Inflammatory macrophage (primary cell): ENCODE measurements at regions not wholly inside any gene's neighbourhood (a gene's known extent, or its start where the extent isn't known, plus 50 kb on each side); places are given as distances from the start of the nearest gene placed in this dataset.

ENCODE experiments used
- DNase-seq, 2 donors: peaks; one replicate each; pipeline ENCODE4 v3.0.0-alpha.2; 2020 to 2022

DNA sequence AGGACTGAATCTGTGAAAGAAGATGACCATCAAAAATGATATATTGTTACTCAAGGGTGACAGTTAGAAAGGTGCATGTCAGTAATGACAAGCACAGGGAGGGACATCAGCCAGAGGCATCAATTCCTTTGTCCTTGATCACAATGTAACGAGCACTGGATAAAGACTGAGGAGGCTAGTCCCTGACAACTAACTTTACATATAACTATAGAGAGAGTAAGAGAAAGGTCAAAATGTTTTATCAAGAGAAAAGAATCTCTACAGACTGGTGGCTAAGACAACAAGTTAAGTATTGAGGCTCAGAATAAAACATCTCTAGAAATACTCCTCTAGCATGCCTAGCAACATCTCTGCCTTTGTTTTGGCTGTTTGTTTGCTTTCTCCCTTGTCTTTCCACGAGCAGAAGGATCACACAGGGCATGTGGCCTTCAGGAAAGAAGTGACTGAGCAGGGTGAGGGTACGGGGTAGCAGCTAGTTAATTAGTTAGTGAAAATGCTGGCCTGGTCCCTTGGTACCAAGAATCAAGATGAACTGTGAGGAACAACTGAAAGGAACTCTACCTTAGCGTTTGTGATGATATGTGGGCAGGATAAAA lies 724.1 kb upstream of the MEF2C start:
- no peak for DNase-seq

DNA sequence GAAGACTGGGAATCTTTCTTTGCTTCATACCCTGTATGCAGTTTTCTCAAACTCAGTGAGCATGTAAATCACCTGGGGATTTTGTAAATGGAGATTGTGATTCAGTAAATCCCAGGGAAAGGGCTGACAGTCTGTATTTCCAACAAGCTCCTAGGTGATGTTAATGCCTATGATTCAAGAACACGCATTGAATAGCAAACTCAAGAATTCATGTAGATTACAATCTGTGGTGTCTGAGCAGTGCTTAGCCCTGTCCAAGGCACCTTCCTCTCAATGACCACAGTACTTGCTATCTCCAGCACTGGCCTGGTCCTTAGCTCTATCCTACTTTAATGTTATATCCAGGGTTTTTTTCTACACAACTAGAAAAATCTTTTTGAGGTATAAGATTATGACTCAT lies 721.4 kb upstream of the MEF2C start:
- DNase-seq: no peak

DNA sequence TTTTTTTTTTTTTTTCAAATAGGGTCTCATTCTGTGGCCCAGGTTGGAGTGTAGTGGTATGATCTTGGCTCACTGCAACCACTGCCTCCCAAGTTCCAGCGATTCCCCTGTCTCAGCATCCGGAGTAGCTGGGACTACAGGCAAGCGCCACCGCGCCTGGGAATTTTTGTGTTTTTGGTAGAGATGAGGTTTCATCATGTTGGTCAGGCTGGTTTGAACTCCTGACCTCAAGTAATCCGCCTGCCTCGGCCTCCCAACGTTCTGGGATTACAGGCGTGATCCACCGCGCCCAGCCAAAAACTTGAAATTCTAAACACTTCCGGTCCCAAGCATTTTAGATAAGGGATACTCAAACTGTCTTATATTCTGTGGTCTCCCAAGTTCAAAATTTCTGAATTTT lies 718.9 kb upstream of the MEF2C start:
- no peak for DNase-seq

DNA sequence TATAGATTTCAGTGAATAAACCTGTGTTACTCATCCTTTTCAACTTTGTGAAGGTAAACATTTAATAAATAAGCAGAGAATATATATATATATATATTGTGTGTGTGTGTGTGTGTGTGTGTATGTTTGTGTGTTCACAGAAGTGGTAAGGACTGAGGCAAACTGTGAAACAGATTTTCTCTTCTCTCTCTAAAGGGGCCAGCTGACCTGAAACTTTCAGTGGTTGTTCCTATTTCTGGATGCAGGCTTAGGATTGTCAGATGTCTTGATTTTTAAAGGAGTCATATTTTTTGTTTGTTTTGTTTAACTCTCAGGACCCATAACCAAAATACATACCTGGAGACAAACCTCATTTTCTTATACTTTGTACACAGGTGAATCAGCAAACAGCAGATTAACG lies 714.9 kb upstream of the MEF2C start:
- DNase-seq: no peak

DNA sequence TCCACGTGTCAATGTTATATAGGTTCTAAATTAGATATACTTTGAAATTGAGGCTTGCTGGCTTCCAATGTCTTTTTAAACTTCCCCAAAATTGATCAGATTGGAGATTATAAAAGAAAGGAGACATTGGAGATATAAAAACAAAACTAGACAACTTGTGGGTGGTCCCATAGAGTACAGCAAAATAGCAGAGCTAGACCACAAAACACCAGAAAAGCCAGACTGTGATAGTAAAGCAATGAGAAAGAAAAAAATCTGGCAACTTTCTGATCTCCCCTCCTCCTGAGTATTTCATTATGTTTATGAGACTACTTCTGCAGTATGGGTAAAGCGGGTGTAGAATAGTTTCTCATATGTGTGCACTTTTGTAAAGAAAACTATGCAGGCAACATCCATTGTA lies 713.8 kb upstream of the MEF2C start:
- DNase-seq: no peak

DNA sequence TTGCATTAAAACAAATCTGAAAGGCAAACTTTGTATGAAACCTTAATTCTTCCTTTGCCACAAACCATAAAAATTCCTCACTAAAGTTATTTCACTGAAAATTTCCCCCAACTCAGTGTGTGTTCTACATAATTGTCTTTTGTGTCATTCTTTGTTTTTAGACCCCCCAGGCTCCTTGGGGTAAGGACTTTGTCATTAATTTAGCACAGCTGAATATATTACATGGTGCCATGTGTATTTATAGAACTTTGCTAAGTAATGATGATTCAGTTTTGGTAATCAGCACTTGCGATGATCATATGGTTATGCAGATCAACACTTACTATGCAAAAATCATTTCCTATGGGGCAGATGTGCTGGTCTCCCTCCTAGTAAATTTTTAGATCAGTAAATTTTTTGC lies 712.1 kb upstream of the MEF2C start:
- no peak for DNase-seq

DNA sequence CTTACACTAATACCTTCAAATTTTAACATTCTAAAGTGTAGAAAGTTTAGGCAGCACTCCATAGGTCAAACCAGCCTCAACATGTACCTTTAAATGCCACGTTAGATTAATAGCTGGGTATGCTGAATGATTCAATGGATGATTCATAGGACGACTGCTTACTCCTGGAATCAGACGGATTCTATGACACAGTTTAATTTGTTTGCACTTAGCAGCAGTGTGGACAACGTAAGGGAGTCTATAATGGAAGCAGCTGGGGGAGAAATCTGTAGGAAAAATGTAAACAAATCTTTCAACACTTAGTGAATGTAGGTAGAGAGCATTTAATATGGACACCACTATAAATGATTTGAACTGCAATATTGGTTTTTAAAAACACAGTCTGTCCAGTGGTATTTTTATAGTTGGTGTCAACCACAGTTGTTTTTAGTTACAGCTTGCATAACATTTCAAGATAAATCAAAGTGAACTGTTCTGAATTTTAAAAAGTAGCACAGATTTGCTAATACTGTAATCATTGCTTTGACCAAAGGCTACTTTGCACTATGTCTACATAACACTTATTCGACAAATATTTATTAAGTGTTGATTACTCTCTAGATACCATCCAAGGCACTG lies 701.5 kb upstream of the MEF2C start:
- DNase-seq: no peak

DNA sequence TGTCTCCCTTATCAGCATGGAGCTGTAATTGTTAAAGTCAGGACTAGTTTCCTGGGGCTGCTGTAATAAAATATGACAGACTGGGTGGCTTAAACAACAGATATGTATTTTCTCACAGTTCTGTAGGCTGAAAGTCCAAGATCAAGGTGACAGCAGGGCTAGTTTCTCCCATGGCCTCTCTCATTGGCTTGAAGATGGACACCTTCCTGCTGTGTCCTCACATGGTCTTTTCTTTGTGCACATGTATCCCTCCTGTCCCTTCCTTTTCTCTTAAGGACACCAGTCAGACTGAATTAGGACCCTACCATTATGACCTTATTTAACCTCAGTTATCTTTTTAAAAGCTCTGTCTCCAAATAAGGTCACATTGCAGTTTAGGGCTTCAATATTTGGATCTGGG lies 700.5 kb upstream of the MEF2C start:
- DNase-seq: no peak

DNA sequence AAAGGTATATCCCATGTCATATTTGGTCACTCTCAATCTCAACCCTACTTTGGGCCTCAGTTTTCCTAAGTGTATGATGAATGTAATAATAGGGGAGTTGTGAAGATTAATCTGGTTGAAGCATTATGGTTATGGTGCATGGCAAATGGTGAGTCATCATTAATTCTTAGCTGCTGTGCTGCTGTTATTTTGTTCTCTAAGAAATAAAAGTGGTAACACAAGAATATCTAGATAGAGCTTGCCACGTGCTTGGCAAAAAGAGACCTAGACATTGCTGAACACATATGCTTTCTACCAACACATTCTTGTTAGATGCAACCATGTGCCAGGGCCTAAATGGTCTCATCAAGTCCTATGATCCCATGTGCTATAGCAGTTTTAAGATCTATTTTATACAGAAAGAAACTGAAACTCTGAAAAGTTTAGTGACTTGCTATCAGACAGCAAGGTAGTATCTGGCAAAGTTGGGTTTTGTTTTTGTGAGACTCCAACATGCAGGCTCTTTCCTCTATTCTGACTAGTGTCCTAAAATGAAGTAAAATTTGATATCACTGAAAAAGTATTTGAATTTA lies 699.9 kb upstream of the MEF2C start:
- no peak for DNase-seq

DNA sequence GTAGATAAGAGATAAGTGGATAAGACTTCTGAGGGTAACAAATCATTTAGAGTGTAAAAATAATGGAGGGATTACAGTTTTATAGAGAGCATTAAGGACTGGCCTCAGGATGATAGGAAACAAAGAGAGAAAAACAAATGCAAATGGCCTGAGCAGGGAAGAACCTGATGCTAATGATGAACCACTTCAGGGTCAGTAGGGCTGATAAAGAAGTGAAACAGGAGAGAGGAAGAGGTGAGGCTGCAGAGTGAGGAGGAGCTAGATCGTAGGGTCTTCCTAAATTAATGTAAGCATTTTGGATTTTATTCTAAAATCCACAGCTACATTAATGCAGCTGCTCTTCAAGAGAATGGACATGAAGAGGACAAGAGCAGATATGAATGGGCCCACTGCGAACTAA lies 698.0 kb upstream of the MEF2C start:
- DNase-seq: no peak

DNA sequence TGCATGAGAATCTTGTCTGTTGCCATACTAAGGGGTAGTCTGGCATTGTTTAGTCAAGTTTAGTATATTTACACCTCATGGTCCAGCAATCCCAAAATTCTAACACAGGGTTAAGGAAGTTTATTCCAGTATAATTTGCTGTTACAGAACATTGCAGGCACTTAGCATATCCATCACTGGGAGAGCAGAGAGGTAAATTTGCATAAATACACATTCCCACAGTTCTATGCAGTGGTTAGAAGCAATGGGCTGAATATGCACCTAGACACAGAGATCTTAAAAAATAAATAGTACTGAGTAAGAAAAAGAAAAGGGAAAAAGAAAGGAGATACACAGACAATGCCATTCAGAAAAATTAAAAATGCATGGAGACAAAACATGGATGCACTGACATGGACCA lies 692.3 kb upstream of the MEF2C start:
- DNase-seq: no peak

DNA sequence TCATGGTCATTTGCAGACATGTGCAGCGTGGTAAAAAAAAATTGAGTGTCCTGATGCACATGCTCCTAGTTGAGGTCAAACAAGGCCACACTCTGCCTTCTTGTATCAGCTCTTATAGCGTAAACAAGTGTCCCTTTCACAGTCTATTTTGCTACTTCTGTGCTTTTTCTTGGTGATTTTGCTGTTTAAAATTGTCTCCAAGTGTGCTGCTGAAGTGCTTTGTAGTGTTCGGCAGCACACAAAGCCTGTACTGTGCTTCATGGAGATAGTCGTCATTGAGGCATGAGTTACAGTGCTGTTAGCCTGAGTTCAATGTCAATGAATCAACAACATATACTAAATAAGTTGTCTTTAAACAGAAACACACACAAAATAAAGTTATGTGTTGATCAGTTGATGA lies 690.4 kb upstream of the MEF2C start:
- no peak for DNase-seq

DNA sequence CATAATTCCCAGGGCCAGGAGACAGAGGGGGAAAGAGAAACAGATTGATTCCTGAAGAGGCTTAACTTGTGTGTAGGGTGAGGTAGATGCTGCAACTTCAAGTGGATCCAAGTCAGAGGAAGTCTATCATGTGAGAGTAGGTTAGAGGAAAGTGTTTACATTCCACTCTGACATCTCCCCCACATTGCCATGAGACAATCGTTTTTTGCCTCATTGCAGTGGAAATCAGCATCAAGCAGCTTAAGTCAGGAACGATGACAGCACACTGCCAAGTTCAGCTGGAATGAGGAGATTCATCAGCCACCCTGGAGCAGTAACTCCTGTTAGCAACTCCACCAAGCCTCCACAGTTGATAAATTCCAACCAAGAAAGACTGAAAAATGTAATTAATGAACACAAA lies 689.7 kb upstream of the MEF2C start:
- peak; percentile 14 to 36 for DNase-seq

DNA sequence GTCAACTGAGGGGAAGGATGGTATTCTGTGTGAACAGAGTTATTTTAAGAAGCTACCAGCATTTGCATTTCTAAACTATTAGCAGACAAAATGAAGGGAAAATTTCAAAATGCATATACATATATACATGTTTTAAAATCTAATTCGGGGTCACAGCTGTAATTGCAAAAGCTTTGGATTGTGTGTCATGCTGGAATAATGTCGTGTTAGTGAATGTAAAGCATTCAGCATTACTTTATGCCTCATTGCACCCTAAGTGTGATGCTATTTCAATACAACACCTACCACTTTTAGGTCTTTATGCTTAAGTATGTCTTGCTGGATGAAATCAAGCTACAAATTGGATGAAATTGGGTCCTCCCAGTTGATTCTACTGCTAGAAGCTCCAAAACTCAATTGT lies 687.6 kb upstream of the MEF2C start:
- no peak for DNase-seq

DNA sequence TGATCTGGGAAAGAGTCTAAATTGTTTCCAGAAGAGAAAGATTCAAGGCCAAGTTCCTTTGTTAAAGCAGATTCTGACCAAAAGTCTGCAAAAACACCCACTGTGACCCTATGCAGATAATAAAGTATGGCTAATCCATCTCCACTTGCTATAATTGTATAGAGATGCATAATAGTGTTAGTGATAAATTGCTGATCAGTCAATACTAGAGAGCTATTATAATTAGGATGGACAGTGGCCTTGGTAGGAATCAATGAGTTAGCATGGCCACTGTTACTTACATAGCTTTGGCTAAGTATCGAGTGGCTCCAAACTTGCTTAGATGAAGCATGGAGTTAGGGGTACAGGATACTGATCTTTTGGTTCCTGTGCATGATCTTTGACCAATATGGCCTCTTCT lies 683.4 kb upstream of the MEF2C start:
- DNase-seq: no peak

DNA sequence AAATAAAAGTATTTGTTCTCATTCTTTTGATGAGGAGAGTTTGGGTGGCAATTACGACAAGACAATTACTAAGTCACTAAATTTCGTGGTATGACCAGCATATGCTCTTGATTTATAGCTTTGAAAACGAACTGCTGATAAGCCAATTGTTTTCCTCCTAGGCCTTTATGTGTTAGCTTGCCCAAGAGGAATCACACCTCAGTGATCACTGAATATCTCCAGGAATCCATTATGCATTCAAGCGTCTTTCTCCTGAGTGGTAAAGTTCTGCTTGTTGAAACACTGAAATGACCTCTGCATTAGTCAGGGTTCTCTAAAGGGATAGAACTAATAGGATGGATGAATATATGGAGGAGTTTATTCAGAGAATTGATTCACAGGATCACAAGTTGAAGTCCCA lies 677.7 kb upstream of the MEF2C start:
- no peak for DNase-seq

DNA sequence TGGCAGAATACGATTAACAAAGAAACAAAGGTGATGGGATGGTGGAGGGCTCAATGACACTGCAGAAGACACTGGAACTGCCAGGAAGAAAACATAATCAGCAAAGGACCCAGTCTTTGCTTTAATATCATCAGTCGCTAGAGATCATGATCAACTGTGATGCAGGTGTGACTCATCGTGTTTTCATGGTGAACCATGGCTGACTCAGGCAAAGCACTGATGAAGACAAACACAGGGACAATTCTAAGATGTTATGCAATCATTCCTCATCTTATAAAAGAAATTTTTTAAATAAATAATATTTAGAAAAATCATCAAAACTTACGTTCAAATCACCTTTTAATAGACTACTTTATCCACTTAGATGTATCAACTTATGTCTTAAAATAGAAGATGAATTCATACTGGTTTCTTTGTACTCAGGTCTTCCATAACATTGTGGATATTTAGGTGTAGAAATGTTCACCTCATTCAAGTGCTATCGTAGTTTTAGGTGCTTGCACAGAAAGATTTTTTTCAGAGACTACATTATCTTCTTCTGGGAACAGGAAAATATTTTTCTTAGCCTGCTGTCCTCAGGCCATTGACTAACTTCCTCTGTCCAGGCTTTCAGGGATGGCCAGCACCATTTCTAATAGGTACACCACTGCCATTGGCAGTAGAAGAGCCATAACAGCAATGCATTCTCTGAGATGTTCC lies 673.4 kb upstream of the MEF2C start:
- no peak for DNase-seq

DNA sequence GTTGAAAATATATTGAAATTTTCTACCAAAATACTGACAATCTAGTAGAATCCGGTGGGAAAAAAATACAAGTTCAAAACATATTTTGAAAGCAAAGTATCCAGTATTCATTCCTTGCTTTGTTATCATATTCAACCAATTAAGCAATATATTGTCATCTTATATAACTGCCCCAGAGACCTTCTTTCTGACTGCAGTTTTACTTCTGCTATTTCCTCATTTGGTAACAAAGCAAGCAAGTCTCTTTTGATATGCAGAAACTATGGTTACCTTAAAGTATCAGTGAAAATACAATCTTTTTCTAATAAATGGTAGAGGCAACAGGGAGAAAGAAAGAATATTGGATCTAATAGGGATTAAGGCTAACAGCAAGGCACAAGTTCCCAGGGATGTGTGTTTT lies 663.7 kb upstream of the MEF2C start:
- DNase-seq: peak; percentile 16 to 39

DNA sequence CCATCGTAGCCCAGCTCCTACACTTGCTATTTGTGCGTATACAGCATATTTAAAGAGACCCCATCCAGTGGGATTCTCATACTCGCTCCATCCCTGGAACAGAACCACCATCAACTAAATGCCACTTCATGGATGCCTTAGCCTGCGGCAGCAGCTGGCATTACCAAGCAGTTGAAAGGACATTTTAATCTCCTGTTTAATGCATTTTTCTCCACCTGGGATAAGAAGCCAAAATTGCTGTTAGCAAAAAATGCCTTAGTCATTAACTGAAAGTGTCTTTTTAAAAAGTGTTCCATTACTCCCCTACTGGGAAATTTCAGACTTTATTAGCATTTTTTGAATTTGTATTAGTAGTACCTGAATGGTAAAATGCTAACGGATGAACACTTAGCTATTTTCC lies 662.6 kb upstream of the MEF2C start:
- DNase-seq: no peak

DNA sequence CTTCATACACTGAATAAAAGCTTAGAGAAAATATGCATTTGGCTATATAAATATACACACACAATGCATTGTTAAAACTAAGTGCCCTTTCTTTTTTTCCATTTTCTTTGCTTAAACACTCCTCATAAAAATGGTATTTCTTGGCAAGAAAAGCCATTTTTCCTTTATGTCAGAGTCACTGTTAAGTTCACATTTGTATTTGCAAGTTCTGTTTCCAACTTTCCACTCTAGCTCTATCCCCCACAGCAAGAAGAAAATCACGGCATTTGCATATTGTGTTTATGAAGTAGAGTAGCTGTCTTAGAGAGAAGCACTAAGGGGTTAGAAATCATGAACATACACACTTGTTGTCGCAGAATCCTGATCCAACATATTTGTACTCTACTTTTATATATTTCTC lies 662.1 kb upstream of the MEF2C start:
- DNase-seq: no peak

DNA sequence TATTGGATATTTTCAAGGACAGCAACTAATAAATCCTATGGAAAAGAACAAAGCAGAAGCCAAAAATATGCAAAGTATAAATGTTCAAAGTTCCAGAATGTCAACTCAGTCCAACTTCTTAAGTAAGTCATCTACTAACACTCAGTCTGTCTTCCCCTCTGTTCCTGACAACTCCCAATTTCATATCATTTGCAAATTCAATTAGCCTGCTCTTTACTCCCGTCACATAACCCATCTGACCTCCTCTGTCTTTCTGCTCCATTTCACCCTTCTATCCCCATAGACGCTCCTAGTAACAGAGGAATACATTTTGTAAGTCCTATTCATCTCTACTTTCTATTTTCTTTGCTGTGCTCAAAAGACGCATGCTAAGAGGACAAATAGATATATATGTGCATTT lies 659.8 kb upstream of the MEF2C start:
- no peak for DNase-seq

DNA sequence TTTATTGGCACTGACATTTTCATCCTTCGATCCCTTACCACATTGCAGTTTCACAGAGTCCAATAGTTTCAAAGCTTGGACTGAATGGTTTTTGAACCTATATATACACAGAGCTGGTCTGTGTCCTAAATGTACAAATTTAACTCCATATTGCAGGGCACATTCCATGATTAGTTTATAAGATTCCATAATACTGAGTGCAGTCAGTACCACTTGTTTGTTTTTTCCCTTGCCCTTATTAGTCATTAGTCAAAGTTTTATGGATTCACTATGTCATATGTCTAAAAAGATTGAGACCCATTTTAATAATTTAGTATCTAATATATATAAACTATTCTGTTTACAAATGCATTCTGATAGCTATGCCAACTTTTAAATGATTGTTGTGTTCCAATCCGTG lies 654.8 kb upstream of the MEF2C start:
- DNase-seq: no peak

DNA sequence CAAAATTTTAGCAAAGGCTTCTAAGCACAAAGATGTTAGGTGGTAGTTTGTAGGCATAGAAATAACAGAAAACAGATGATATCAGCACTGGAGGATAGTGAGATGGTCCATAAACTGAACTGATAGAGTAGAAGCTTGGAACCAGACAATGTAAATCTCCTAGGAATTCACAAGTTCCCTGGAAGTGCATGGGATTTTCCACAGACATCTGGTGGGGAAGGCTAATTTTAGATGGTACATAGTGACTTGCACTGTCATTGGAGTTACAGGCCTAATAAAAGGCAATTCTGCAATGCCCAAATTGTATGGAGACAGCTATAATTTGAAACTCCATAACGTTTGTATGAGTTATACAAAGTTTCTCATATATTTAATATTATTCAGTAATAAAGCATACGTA lies 653.0 kb upstream of the MEF2C start:
- no peak for DNase-seq

DNA sequence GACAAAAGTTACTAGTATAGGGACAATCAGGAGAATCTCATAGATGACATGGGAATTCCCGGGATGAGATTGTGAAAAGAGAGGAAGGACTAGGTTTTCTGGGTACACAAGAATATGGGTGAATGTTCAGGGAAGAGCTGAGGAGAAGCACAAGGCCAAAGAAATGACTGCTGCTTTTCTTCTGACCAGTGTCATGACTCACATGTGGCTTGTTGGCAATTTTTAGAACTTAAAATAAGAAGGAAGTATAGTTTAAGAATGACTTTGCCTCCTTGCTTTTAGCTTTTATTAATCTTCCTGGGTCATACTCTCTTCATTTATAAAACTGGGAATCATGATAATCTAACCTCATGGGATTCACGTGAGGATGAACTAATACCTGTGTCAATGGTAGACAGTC lies 652.4 kb upstream of the MEF2C start:
- peak; percentile 43 to 60 for DNase-seq
